IPS-NIHi11 (cell line): ENCODE measurements at regions not wholly inside any gene's neighbourhood (a gene's known extent, or its start where the extent isn't known, plus 50 kb on each side); places are given as distances from the start of the nearest gene placed in this dataset.
"Not testable (repeated sequence)": the region's sequence is repeated elsewhere in the genome, so short reads cannot be mapped to it uniquely, and the experiment has no call there.

Source experiments
- DNase-seq: peaks from one replicate; pipeline ENCODE4 v3.0.0; 2012; ENCODE audit warnings: mixed read lengths, low spot score

DNA sequence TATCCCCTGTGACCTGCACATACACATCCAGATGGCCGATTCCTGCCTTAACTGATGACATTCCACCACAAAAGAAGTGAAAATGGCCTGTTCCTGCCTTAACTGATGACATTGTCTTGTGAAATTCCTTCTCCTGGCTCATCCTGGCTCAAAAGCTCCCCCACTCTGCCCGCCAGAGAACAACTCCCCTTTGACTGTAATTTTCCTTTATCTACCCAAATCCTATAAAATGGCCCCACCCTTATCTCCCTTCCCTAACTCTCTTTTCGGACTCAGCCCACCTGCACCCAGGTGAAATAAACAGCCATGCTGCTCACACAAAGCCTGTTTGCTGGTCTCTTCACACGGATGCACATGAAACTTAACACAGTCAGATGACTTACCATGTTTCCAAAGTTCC, 403.8 kb downstream of the TBC1D32 start:
- not testable (repeated sequence) for DNase-seq

- no peak for DNase-seq
Observed at GRCh38 chr6:120924214-120924613, 410.1 kb downstream of the TBC1D32 start.

DNA sequence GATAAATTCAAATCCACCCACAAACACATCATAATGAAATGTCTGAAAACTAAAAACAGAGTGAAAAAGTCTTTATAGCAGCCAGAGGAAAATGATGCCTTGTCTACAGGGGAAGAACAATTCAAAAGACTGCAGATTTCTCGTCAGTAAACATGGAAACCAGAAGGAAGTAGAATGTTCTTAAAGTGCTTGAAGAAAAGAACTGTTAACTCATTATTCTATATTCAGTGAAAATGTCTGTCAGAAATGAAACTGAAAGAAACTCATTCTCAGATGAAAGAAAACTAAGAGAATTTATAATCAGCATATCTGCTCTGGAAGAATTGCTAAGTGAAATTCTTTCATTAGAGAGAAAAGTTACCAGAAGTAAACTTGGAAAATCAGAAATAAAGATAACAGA, 416.1 kb downstream of the TBC1D32 start:
- no peak for DNase-seq

DNA sequence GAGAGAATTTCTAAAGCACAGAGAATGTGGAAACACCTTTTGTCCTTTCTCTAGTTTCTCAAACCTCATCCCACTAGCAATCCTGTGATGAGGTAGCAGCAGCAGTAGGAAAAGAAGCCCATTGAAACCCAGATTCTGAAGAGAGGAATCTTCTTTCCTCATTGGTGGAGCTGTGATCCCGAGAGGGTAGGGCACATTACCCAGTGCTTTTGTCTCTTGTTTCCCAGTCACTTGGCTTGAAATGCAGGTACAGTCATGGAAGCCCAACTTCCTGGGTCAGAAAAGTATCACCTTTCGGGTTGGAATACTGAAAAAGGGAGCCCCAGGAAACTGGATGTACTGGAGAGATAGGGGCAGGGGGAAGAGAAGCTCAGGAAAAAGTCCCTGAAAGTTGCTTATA, 417.4 kb downstream of the TBC1D32 start:
- peak; percentile 8 for DNase-seq

GRCh38 chr6:120913486-120913885, 420.8 kb downstream of the TBC1D32 start:
- DNase-seq: no peak

DNA sequence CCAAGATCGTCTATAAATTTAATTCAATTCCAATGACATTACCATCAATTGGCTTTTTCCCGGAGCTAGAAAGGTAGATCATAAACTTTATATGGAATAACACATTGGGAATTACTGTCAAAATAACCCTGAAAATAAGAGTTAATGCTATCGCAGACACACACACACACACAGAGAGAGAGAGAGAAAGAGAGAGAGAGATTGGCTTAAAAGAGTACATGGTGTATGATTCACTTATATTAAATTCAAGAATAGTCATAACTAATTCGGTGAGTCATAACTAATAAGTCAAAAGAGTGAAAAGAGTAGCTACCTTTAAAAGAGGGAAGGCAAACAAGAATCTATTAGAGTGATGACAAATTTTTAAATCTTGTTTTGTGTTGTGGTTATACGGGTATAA, 425.5 kb downstream of the TBC1D32 start:
- no peak for DNase-seq

DNA sequence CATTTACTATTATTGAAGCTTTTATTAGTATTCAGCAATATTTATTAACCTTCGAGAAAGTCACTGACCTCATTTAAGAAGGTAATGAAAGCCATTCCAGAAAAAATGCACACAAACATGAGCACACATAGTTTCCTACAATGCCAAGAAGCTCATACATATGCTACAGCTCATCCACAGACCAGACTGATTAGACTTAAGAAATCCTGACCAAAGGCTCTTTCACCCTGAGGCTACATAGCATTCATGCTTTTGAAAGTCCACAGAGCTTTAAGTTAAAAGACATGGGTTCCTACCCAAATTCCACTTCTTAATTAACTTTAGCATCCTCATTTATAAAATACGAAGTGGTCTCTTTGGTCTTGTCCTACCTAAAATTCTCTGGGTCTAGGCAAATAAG, 430.4 kb downstream of the TBC1D32 start:
- no peak for DNase-seq

- no peak for DNase-seq
Observed at GRCh38 chr6:120899932-120900331, 434.3 kb downstream of the TBC1D32 start.

GRCh38 chr6:120894077-120894476, 440.2 kb downstream of the TBC1D32 start:
- DNase-seq: no peak

- no peak for DNase-seq
Observed at GRCh38 chr6:120876931-120877330, 457.3 kb downstream of the TBC1D32 start.

- DNase-seq: no peak
Observed at GRCh38 chr6:120876424-120876823, 457.9 kb downstream of the TBC1D32 start.

DNA sequence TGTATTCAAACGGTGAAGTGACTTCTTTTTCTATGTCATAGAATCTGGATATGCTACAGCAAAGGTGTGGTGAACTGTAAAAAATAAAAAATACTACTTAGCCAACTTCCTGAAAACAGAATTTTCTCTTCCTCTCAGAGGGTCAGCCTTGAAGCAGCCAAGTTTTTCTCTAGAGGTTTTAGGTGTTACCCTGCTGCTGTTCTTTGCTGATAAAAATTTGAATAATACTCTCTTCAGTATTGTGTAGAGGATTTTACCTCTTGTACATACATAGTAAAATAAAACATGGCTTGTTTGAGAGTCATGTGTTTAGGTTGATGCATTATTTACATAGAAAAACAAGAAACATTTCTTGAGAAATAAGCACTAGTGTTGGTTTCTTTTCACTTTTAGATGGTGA, 458.4 kb downstream of the TBC1D32 start:
- DNase-seq: no peak

- DNase-seq: no peak
Observed at GRCh38 chr6:120874422-120874821, 459.9 kb downstream of the TBC1D32 start.

DNA sequence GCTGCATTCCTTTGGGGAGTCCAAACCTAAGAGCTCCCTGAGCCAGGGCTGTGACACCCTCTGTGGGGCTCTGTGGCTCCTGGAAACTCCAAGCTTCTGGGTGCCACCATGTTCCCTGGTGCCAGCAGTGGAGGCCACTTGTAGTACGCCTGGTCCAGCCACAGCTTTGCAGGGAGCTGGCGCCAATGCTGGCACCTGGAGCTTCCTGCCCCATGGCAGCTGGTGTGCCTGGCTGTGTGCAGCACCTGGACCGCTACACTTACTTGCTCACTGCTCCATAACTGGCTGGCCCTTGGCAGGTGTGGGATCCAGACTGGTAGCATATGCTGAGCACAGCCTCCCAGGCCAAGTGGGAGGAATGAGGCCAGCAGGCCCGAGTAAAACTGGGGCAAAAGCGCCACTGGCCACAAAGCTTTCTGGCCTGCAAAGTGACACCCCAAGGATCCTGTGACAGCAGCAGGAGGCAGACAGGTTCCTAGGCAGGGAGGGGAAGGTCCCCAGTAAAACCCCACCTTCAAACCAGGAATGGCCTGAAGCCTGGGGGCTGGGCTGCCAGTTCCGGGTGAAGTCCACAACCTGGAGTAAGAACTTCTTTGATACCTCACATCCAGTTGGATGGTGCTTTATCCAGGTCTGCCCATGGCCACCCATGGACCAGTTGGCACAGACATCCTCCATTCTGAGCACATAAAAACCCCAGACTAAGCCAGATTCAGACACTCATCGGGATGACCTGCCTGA, 461.0 kb downstream of the TBC1D32 start:
- no peak for DNase-seq

GRCh38 chr6:120872262-120872578, 462.1 kb downstream of the TBC1D32 start:
- DNase-seq: no peak

GRCh38 chr6:120871416-120872261, 462.6 kb downstream of the TBC1D32 start:
- DNase-seq: no peak

GRCh38 chr6:120869397-120869796, 464.9 kb downstream of the TBC1D32 start:
- DNase-seq: peak; percentile 35

DNA sequence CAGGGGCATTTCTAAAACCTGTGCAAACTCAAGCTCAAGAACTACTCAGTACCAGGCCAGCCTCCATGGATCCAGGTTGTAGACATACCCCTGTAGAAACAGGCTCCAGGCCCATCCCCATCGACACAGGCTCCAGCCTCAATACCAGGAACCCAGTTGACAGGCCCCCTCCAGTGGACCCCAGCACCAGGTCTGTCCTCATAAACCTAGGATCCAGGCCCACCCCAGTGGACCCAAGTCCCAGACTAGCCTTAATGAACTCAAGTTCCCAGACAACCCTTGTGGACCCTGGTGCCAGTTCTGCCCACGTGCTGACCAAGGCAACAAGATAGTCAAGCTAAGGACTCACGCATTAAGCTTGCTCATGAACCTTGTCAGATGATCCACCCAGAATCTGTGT, 476.9 kb downstream of the TBC1D32 start:
- no peak for DNase-seq

DNA sequence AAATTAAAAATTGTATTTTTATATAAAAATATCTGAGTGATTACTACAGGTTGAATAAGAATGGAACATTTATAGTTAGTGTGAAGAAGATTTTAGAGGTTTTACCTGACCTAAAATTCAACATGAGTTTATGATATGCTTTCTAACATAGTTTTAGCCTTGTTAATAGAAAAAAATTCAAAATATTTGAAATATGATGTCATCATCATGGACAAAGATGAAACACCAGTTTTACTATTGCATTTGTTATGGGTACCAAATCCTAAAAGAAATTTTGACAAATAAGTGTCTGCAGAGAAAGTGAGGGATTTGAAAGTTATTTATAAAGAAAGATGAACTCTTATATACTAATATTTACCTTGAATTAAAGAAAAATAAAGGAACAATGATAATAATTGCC, 479.7 kb downstream of the TBC1D32 start:
- no peak for DNase-seq

DNA sequence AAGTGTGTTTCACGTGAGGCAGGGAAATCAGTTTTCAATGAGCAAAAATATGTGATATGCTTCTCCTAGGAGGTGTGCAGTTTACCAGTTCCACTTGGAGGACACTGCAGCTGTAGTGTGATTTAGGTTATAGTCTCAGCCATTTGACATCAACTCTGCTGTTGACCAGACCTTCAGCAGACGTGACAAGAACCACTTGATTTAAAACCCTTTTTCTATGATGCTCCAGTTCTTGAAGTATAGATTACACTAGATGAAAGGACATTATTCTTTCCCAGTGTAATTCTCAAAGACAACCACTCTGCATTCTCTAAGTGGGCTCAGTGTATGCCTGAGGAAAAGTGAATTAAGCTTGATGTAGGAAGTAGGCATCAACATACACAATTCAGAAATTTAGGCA, 480.8 kb downstream of the TBC1D32 start:
- no peak for DNase-seq

DNA sequence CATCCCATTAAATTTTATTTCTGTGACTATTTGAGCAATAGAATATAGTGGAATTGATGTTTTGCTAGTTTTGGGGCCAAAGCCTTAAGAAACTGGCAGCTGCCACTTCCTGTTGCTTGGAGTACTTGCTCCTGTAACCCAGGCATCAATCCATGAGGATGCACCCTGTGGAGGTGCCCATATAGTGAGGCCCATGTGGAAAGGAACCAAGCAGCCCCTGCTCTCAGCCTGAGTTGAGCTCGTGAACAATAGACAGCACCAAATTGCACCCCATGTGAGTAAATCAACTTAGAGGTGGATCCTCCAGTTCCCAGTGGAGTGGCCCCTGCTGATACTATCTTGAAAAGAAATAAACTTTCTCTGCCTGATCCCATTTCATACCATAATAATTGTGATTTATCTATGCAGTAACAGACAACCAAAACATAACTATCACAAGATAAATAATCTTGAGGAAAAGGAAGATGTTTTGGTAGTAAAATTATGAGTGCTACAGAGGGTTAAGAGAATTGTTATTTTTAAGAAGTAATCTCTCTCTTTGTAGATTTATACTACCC, 481.9 kb downstream of the TBC1D32 start:
- DNase-seq: no peak

DNA sequence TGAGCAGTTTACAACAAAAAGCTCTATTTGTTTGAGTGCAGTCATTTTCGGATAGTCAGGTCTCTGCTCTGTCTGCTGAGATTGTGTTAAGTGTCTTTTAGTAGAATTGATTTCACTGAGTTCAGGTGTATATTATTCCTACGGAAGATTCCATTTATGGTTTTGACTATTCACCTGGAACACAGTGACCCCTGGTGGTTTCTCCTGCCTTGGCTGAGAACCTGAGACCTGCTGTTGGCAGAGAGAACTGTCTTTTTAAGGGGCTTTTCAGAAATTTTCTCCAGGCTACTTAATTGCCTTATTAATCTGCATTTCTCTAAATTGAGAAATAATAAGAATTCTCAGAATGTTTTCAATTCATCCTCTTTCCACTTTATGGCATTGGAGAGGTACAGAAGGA, 508.0 kb downstream of the TBC1D32 start:
- peak; percentile 59 for DNase-seq

DNA sequence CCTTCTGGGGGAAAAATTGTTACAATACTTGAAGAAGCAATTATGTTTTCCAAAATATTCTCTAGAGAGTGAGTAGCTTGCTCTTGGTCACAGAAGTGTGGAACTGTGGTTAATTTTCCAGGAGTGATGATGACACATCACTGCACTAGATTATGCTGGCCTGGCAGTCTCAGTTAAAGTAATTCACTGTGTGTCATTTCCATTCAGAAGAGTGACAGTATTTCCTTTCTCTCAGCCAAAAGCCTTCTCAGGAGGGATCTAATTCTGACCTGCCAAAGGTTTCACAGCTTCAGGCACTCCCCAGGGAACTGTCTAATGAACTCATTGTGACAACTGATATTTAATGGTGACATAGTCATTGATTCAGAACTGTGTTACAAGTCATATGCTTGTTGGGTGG, 517.5 kb downstream of the TBC1D32 start:
- no peak for DNase-seq
